BE2C (cell line): ENCODE measurements at regions not wholly inside any gene's neighbourhood (a gene's known extent, or its start where the extent isn't known, plus 50 kb on each side); places are given as distances from the start of the nearest gene placed in this dataset.

ENCODE experiments used
- DNase-seq: peaks from one replicate; pipeline ENCODE4 v3.0.0-alpha.2; 2020
- H3K27me3 ChIP-seq: fragments of 250-450 bp; sonication (Bioruptor Pico); 2 replicates; pipeline ENCODE4 v1.5.1; 2020; ENCODE audit warnings: mild to moderate bottlenecking
- H3K36me3 ChIP-seq: fragments of 250-450 bp; sonication (Bioruptor Pico); 2 replicates; pipeline ENCODE4 v1.5.1; 2020; ENCODE audit warnings: mild to moderate bottlenecking
- H3K4me1 ChIP-seq: fragments of 250-450 bp; sonication (Bioruptor Pico); 2 replicates; pipeline ENCODE4 v1.5.1; 2020
- H3K4me3 ChIP-seq: 2 replicates; pipeline ENCODE4 v1.5.1; 2011; ENCODE audit warnings: low read depth, low read length
- H3K9me3 ChIP-seq: fragments of 250-450 bp; sonication (Bioruptor Pico); 2 replicates; pipeline ENCODE4 v1.5.1; 2020
- CTCF ChIP-seq: IDR thresholded peaks from 2 replicates; pipeline ENCODE4 v1.5.1; 2012; ENCODE audit warnings: mild to moderate bottlenecking, low read depth, low read length

GRCh38 chr5:98301547-98301946 is 471.9 kb upstream of the RGMB start:
- TF ChIP-seq CTCF: no peak
- Histone ChIP-seq H3K4me3 (no peak overlapping the region), H3K9me3 (no peaks in the 10 kb centered on the region), H3K4me1 (no peaks in the 10 kb centered on the region), H3K27me3 (no peaks in the 10 kb centered on the region), H3K36me3 (no peaks in the 10 kb centered on the region)
- no peak for DNase-seq

GRCh38 chr5:98307811-98308210 is 465.7 kb upstream of the RGMB start:
- H3K36me3 ChIP-seq: no peaks in the 10 kb centered on the region
- H3K4me3 ChIP-seq: no peak overlapping the region
- H3K4me1 ChIP-seq: no peaks in the 10 kb centered on the region
- no peaks in the 10 kb centered on the region for H3K9me3 ChIP-seq
- H3K27me3 ChIP-seq: no peaks in the 10 kb centered on the region
- TF ChIP-seq CTCF: no peak
- DNase-seq: no peak

- TF ChIP-seq CTCF: no peak
- no peak overlapping the region for H3K4me3 ChIP-seq
- H3K36me3 ChIP-seq: no peaks in the 10 kb centered on the region
- DNase-seq: no peak
- no peaks in the 10 kb centered on the region for H3K4me1 ChIP-seq
- no peaks in the 10 kb centered on the region for H3K9me3 ChIP-seq
- no peaks in the 10 kb centered on the region for H3K27me3 ChIP-seq
These were observed 465.2 kb upstream of the RGMB start for GRCh38 chr5:98308231-98308630.

- Histone ChIP-seq H3K4me1 (no peaks in the 10 kb centered on the region), H3K27me3 (no peaks in the 10 kb centered on the region), H3K4me3 (no peak overlapping the region), H3K9me3 (no peaks in the 10 kb centered on the region), H3K36me3 (no peaks in the 10 kb centered on the region)
- no peak for DNase-seq
- no peak for TF ChIP-seq CTCF
These were observed 464.5 kb upstream of the RGMB start for GRCh38 chr5:98308960-98309359.

- no peak for TF ChIP-seq CTCF
- no peaks in the 10 kb centered on the region for H3K9me3 ChIP-seq
- H3K36me3 ChIP-seq: no peaks in the 10 kb centered on the region
- DNase-seq: no peak
- no peak overlapping the region for H3K4me3 ChIP-seq
- H3K27me3 ChIP-seq: no peaks in the 10 kb centered on the region
- H3K4me1 ChIP-seq: no peaks in the 10 kb centered on the region
These were observed 463.5 kb upstream of the RGMB start for GRCh38 chr5:98309785-98310598.

GRCh38 chr5:98314292-98314691 is 459.2 kb upstream of the RGMB start:
- no peaks in the 10 kb centered on the region for H3K4me1 ChIP-seq
- no peak overlapping the region for H3K4me3 ChIP-seq
- H3K27me3 ChIP-seq: no peaks in the 10 kb centered on the region
- no peaks in the 10 kb centered on the region for H3K36me3 ChIP-seq
- TF ChIP-seq CTCF: no peak
- H3K9me3 ChIP-seq: no peaks in the 10 kb centered on the region
- no peak for DNase-seq
